DMS114 treated with DMSO at 0.1 percent for 48 hours (cell line): ENCODE measurements at regions not wholly inside any gene's neighbourhood (a gene's known extent, or its start where the extent isn't known, plus 50 kb on each side); places are given as distances from the start of the nearest gene placed in this dataset.
A peak's percentile ranks its signal among the peaks of the same experiment; 100 is the strongest.

Experiments
- DNase-seq: peaks from one replicate; lab custom pipeline; 2025; ENCODE audit not compliant: unreplicated experiment; lab: John Stamatoyannopoulos, UW

DNA sequence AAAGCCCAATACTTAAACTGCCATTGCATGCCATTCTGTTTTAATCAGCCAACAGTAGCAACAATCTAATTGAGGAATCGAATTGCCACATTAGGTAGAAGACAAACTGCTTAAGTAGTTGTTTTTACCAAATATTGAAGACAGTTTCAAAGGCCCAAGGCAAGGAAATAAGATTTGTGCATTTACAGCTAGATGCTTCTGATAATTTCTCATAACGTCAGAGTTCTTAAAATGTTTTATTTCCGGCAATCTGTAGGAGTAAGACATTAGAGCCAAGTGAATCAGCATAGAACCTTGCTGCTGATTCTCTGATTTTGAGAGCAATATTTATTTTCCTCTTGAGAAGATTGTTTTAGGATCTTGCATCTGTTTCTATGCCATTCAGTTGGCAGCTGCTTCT is 174.3 kb downstream of the RBM43 start:
- DNase-seq = no peak

DNA sequence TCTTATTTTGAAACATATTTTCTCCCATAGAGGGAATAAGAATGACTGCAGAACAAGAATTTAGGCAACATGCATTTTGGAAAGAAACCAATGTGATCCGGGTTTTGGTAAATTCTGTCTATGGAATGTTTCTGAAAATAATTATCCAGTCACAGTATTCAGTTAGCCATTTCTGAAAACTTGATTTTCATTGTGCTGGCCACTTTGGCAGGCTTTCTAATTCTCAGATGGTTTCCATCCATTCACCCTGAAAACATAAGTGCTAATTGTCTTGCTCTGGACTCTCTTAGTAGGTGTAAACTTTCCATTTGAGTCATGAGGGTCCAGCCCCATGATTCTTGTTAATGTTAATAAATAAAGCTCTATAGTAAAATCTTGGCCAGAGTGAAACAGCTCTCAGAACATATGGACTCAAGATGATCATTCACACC is 176.5 kb downstream of the RBM43 start:
- DNase-seq = no peak

DNA sequence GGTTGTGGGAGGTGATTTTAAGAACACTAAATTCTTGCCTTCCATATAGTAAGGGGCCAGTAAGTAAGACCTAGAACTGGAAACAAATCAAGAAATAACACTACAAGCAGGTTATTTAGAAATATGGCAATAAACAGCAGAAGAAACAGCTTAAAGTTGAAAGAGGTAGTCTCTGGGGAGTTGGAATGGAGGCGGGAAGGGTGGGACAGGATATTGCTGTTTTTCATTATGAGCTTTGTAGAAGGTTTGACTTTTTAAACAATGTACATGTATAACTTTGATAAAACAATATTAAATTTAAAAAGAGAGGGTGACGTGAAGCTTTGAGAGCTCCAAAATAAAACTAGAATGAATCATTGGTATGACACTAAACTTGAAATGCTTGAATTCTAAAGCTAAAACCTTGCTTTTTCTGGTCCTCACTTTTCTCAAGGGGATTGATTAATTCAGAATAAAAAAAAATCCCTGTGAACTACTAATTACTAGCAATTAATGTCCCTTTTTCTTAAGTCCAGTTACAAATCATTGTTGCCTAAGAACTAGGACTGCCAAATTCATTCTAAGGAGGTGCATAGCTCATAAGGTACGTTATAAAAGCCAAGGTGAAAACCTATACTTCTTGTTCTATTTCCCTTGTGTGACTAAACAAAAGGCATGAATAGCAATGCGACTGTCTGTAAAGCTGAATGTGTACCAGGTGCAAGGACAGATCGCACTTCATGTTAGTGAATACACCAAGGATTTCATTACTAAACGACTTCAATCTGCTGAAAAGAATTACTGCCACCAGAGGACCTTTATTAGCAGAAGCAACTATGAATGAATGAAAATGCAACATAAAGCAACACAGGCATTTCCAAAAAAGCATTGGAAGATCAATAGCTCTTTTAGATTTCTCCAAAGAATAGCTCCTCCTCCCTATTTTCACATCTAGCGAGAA is 177.5 kb downstream of the RBM43 start:
- no peak for DNase-seq

DNA sequence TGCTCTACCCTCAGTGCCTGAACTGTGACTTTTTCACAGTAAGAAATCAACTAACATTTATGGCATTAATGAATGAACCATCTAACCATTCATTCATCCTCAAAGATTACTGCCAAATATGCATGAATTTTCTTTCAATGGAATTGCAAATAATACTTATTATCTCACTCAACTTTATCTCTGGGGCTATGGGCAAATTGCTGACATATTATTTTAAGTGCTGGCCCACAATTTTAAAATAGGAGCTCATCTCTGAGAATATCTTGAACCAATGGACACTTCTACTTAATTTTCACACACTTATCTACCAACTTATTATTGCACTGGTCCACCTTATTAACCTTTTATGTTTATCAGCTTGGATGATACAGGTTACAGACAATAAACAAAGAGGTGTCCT is 182.8 kb downstream of the RBM43 start:
- DNase-seq = no peak

DNA sequence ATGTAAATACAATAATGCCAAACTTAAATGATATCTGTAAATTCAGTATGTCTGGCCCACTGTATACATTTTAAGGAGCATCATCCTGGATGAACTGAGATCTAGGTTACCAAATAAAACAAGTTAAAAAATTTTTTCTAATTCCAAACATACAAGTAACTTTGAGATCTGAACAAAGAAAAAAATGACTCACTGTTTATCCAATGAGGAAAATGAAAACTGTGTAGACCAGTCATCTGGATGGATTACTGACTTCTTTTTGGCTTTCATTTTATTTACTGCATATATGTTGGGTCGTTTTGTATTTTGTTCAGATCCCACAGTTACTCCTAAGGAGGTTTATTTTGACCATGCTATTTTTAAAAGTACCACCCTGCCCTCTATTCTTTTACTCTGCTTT is 189.8 kb downstream of the RBM43 start:
- DNase-seq = no peak

DNA sequence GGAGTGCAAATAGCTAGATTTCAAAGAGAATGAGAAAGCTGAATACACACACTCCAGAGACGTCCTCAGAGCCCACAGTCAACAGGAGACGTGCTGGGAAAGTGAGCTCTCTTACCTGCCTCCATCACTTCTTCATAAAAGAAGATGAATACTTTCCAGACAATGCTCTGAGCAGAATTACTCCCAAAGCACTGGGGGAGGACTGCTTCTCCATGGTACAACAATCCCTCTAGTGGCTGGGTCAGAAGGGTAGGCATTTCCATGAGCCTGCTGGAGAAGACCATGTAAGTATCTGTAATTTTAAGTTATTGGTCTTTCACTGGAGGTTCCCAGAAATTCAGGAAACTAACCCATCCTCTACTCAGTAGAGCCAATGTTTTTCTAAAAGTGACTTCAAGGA is 190.3 kb downstream of the RBM43 start:
- no peak for DNase-seq

DNA sequence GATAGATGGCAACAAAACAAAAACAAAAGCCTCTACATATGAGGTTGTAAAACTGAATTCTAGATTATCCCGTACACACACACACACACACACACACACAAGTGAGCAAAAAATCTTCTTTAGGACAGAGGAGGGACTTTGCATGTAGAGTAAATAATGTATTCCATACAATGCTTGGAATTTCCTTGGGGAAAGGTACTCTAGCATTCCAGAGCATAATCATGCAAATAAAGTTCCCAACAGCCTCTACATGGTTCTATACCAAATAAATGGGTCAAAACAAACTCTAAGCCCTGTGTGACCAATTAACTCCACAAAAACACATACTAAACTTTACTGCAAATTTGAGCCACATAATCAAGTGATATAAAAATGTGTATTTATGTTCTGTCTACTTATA is 191.4 kb downstream of the RBM43 start:
- DNase-seq = no peak

DNA sequence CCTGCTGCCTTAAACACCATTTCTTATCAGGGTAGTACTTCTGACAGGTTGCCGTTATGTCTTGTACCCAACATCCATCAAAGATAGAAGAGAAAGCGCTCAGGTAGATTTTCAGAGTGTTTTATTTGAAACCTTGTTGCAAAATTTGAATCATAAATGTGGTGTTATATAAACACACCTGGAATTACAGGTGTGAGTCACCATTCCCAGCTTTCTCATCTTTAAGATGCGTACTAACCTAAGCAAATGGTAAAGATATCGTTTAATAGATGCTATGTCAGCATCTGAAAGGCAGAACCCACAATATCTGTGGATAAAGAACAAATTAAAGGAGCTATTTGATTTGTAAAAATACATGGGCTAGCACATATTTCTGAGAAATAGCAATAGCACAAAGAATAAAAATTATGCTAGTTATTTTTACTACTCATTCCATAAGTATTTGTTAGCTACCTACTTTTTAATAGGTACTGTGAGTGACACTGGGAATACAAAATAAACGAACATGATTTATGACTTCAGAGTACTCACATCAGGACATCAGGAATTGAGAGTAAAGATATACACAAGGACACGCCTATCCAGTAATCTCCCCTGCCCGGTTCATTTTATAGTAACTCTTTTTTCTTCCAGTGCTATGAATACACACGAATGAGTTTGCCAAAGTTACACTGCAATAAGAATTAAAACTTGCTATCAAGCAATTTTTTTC is 193.8 kb downstream of the RBM43 start:
- no peak for DNase-seq

DNA sequence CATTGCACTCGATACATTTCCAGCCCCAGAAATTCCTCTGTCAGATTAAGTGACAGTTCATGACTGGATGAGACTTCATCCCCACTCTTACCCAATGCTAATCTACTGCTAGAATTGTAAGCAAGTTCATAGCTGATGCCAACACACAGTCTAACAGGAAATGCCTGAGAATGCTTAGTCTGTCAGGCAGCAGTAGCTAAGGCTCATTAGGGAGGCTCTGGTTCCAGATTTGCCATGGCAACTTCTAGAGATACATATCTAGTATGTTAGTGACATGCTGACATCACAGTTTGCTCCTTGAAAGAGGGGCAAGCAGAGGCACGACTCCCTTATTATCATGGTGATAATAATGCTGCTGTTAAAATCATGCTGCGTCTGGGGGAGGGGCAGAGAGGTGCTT is 198.4 kb downstream of the RBM43 start:
- no peak for DNase-seq

DNA sequence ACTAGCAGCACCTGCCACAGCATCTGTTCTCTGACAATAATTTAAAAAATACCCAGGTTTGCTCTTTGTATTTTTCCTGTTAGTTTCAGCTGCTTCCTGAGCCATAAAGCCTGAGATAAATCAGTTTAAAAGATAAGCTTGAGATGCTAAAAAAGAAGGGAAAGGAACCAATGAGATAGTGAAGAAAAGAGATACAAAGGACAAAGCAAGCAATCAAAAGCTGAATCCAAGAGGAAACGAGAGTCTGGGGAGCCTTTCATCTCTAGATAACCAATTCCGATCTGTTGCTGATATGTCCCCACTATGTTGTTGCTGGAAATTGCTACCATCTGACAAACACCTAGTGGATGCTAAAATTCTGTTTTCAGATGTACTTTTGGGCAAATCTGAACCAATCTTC is 201.4 kb downstream of the RBM43 start:
- no peak for DNase-seq

DNA sequence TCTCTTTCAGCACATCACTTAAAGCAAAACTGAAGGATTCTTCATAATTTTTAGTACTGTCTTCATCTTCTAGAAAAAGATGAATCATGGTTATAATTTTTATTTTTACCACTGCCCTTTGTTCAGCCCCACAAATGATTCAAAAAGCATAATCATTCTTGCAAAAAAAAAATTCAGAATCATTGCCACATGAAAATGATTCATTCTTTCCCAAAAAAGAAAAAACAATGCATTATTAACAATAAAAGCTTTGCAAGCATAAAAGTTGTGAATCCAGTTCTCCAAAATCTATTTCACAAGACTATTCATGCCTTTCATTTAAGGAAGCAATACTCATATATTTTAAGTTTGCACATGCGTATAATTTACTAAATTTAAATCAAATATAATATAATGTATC is 204.8 kb downstream of the RBM43 start:
- DNase-seq = no peak

DNA sequence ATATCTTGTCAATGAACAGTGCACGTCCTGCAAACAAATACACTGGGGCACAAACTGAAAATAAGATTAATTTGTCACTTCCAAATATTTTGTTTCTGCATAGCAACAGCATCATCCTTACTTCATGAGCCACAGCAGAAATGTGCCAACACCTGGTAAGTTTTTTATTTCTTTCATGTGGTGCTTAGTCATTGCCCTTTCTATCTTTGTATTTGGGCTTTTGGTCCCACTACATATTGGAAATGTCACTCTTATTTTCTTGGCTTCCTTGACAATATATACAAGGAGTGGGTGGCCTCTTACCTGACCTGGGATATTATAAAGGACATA is 208.0 kb downstream of the RBM43 start:
- no peak for DNase-seq

DNA sequence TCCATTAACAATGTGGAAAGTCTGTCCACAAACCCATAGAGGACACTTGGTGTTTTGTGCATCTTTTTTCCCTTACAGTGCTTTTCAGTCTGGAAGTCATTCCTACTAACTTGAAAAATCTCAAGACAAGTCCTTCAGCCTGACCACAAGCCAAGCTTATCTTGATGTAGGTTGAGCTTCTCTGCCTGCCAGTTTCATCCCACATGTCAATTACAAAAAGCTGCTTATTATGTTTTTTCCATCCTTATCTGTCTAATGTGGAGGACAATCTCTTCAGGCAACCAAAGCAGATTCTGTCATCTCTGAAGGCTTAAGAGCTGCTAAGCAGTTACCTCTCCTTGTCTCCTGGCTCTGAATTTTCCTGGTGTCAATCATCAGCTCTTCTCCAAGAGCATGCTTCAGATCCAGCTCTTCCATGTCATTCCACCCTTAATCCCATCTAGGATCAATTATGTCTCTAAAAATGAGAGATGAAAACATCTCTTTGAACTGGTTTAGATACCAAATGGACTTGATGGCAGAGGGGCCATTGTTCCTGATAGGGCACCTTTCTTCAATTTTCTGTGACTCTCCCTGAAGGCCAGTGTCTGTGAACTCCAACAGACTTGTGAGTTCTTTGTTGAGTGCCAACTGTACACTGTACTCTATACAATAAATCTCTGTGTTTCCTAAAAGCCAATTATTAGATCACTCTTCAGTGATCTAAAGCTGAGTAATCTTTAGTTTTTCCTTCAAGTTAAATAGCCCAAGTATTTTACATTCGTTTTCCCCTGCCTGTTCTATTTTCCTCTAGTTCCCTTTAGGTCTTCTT is 208.6 kb downstream of the RBM43 start:
- DNase-seq = no peak

DNA sequence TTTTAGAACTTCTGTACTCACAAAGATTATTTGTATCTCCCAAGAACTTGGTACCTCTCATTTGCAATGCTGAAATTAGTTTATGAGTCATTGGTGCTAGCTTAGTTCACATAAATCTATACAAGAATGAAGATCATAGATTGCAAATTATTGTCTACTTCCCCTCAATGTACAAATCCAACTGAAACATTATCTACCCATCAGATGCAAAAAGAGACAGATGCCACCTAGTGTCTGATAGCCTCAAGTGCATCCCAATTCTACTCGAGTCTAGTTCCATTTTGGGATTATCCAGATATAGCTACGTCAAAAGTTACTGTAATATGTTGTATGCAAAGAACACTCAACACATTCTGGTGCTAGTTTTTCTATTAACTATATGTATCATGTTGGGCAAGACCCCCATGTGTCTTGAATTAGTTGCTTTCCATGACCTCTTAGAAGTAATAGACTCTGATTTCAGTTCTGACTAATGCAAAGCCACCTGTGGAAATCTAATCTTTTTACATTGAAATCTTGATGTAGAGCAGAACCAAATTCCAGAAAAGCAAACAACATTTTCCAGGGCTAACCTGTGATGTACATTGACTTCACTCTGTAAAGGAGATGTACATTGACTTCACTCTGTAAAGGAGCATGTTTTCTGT is 210.0 kb downstream of the RBM43 start:
- peak; percentile 40 for DNase-seq

DNA sequence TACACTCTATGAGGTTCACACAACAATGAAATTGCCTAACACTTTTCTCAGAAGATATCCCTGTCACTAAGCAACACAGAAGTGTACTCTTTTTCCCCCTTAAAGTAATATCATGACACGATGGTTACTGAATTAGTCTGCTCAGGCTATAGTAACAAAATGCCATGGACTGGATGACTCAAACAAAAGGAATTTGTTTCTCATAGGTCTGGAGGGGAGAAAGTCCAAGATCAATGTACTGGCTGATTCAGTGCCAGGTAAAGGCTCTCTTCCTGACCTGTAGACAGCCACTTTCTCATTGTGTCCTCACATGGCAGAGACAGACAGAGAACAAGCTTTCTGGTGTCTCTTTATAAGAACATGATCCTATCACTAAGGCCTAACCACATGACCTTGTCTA is 211.9 kb downstream of the RBM43 start:
- no peak for DNase-seq

DNA sequence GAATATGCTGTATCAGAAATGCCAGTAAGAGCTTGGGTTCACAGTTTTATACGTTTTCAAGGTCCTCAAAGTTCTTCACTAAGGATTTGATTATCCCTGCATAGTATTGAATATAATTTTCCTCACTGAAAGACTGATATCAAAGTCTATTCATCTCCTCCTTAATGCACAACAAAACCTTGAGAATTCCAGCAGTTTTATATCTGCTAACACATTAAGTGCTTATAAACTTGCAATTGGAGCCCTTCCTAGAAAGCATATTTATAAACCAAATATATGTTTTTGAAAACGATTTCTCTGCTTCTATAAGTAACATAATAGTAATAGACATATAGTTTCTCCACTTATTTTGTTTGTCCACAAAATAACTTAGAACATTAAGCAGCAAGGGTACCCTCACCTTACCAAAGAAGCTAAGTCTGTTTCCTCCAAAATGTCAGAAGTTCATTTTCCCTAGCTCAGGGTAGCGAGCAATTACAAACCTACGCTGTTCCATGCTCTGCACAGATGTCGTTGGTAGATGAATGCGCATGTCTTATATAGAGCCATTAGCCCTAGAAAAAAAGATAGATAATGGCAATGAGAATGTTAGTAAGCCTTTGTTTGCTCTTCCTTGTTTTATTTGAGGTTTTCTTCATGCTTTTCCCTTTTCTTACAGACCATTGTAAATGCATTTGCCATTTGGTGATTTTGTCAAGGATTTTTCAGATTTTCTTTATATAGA is 213.2 kb downstream of the RBM43 start:
- DNase-seq = no peak

DNA sequence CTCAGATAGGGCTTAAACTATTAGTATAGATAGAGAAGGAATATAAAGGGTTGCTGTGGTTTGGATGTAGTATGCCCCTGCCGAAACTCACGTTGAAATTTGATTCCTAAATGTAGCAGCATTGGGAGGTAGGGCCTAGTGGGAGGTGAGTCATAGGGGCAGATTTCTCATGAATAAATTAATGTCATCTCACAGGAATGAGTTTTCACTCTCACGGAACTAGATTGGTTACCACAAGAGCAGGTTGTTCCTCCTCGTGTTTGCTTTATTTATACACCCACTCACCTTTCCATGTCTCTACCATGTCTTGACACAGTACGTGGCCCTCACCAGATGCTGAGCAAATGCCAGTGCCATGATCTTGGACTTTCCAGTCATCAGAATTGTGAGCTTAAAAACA is 218.2 kb downstream of the RBM43 start:
- no peak for DNase-seq

DNA sequence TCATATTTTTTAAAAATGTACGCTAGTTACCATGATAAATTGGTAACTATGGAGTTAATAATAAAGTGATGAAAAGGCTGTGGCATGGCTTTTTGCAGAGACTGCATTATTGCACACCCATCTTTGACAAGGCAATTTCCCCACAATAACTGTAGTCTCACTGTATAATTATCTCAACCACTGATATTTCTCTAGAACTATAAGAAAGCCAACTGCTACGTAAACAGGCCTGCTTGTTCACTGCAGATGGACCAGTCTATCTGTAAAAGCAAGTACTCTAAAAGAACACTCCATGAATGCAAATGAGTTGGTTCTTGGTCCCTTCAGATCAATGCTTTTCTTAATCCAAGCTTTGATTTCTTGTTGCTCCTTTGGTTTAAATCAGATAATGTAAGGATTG is 218.7 kb downstream of the RBM43 start:
- no peak for DNase-seq

DNA sequence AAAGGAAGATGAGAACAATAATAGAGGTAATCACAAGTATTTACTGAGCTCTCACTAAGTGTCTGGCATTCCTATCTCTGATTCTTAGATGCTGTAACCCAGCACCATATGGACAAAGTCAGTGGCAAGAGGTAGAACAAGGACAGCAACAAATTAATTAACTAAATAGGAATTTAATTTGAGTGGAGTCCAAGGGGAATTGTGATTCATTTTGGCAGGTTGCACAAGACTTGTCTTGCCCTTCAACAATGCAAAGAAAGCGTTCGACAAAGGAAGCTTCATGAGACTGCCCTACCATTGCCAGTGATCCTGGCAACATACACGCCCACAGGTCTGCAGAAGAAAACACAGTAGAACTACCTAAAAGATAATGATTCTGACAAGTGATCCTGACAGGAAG is 221.6 kb downstream of the RBM43 start:
- no peak for DNase-seq

DNA sequence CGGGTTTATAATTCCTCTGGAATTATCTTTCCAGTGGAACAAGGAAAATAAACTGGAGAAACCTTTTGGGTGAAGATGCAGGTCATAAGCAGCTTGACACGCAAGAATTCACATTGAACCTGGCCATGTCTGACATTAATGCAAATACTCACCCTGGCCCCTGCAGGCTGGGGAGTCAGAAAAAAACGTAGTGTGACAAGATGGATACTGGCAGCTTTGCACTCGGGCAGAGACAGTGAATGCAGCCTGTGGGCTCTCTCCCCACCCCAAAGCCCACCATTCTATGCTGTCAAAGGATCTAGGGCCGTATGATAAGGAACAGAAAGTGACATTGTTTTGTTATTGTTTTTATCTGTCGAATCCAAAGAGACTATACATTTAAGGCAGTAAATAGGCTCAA is 223.1 kb downstream of the RBM43 start:
- no peak for DNase-seq

DNA sequence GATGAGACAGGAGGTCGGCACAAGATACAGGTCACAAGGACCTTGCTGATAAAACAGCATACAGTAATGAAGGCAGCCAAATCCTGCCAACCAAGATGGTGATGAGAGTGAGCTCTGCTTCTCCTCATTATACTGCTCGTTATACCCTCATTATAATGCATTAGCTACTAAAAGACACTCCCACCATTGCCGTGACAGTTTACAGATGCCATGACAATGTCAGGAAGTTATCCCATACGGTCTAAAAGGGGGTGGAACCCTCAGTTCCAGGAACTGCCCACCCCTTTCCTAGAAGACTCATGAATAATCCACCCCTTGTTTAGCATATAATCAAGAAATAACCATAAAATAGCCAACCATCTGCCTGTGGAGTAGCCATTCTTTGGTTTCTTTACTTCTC is 224.2 kb downstream of the RBM43 start:
- DNase-seq = no peak
